ENCODE measurements at regions not wholly inside any gene's neighbourhood (a gene's known extent, or its start where the extent isn't known, plus 50 kb on each side); places are given as distances from the start of the nearest gene placed in this dataset.

DNA sequence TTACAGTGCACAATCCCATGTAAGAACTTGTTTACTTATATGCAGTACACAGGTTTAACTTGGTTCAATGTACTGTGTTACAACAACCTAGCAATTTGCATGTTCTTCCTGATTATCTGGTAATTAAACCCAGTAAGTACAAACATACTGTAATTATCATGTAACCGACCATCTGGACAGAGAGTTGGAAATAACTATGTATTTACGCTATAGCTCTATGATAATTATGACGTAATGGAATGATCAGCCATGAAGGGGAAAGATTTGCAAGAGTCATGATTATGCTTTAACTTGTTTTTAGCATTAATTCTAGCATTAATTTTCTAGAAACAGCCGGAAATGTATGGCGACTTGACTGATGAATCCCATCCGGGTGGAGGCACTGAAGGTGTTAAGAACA is 74.8 kb upstream of the SALL1 start:
- no peak for ATAC-seq
- intact Hi-C loops (cut with DNase I), result no loop called here
- no peak for DNase-seq (ENCODE audit: missing footprints)

DNA sequence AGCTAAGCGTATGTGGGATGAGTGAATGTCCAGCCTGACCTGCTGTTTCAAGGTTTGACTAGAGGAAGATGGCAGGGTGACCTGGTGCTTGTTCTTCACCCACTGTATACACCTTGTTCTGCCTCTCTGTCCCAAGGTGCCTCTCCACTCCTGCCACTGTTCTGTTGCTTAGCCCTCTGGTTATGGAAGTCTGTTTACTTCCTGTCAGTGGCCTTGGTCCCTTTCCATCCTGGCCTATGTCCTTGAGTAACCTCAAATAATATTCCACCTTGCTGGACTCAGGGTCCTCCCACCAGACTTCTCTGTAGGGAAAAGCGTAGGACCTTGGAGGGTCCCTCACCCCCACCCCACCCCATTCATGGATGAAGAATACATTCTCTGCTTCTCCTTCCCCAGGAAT is 73.2 kb upstream of the SALL1 start:
- intact Hi-C loops (cut with DNase I), result no loop called here
- ATAC-seq, result no peak
- no peak for DNase-seq (ENCODE audit: missing footprints)

DNA sequence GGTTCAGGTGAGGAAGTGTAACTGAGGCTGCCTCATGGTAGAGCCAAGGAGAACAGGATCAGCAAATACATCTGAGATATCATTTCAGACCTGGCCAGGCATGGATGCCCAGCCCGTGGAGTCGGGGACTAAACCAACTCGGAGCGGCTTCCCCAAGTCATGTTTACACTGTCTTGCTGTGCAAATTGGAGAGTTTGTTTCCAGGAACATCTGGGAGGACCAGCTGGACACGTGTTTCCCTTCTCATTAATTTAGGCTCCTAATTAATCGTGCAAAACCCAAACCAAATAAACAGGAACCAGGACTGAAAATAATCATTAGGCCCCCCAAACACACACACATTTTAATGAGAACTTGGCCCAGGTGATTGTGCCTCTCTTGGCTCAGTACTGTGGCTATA is 70.9 kb upstream of the SALL1 start:
- intact Hi-C loops (cut with DNase I), result no loop called here

DNA sequence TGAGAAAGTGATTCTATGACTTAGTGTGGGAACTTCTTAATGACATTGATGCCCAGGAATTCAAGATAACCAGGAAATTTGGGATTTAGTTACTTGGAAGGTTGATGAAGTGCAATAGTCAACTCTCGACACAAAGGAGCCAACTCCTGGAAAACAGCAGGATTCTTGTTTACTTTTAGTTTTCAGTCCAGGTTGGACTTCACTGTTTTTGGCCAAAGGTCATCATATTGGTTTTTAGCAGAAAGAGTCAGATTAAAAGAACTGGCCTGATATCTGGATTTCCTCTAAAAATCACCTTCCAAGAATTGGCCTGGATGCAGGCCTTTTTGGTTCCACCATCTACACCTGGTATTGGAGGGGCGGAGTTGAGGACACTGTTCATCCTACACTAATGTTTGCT is 60.1 kb upstream of the SALL1 start:
- intact Hi-C loops (cut with DNase I), result no loop called here
- no peak for DNase-seq (ENCODE audit: missing footprints)
- ATAC-seq, result no peak

More for the DNA sequence above, 70.9 kb upstream of the SALL1 start:
- ATAC-seq (no peak), DNase-seq (ENCODE audit: missing footprints) (no peak)

DNA sequence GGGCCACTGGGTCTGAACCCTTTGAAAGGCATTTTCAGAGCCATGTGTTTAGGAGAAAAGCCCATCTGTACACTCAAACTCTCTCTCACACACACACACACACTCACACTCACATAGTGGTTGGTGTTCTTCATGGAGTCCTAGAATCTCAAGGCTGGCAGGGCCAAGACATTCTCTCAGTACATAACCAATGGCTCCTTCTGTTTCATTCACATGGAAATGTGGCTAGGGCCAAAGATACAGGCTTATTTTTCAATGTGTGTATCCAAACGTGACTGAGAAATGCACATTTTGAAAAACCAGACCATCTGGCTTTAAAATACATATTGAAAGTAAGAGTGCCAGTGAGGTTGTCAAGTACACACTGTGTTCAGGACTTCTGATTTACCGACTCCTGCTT is 59.0 kb upstream of the SALL1 start:
- intact Hi-C loops (cut with DNase I), result no loop called here
- DNase-seq (ENCODE audit: missing footprints) (no peak), ATAC-seq (no peak)

DNA sequence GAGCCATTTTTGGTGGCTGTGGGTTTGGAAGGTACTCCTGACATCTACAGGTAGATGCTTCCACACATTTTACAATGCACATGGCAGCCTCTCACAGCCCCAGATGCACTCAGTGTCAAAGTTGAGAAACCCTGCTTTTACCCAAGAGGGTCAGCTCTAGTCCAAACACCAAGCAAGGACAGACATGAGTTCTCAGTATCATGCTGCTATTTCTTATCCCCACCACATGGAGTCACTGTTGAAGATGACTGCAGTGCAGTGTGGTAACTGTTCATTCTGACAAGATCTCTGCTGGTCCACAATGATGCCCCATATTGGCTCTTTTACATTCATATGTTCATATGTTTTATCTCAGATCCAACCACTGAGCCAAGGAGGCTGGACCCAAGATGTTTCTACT is 50.5 kb upstream of the SALL1 start:
- DNase-seq (ENCODE audit: missing footprints) (no peak), ATAC-seq (no peak)
- intact Hi-C loops (cut with DNase I), result no loop called here
